NOMO-1 (cell line): ENCODE measurements at regions not wholly inside any gene's neighbourhood (a gene's known extent, or its start where the extent isn't known, plus 50 kb on each side); places are given as distances from the start of the nearest gene placed in this dataset.

Experiments
- DNase-seq, 2 experiments: peaks; one replicate each; lab custom pipeline; 2025; ENCODE audit not compliant: unreplicated experiment in 2 of 2; lab: John Stamatoyannopoulos, UW

GRCh38 chr7:68438811-68439210 is 1159.5 kb upstream of the AUTS2 start:
- DNase-seq: no peak

GRCh38 chr7:68439897-68440296 is 1158.4 kb upstream of the AUTS2 start:
- DNase-seq: no peak

- peak in 1 of 2 experiments; percentile 25 for DNase-seq
Measured at GRCh38 chr7:68440866-68441265, 1157.4 kb upstream of the AUTS2 start.

- no peak for DNase-seq
Measured at GRCh38 chr7:68441645-68442044, 1156.6 kb upstream of the AUTS2 start.

GRCh38 chr7:68442931-68443631 is 1155.2 kb upstream of the AUTS2 start:
- no peak for DNase-seq

GRCh38 chr7:68444042-68444441 is 1154.2 kb upstream of the AUTS2 start:
- DNase-seq: no peak

- no peak for DNase-seq
Measured at GRCh38 chr7:68444956-68445355, 1153.3 kb upstream of the AUTS2 start.

GRCh38 chr7:68446183-68446582 is 1152.1 kb upstream of the AUTS2 start:
- no peak for DNase-seq

GRCh38 chr7:68449099-68449498 is 1149.2 kb upstream of the AUTS2 start:
- no peak for DNase-seq

GRCh38 chr7:68449816-68450215 is 1148.5 kb upstream of the AUTS2 start:
- DNase-seq: no peak

- no peak for DNase-seq
Measured at GRCh38 chr7:68454931-68455330, 1143.3 kb upstream of the AUTS2 start.

GRCh38 chr7:68456469-68456868 is 1141.8 kb upstream of the AUTS2 start:
- no peak for DNase-seq

GRCh38 chr7:68457481-68457880 is 1140.8 kb upstream of the AUTS2 start:
- no peak for DNase-seq

- no peak for DNase-seq
Measured at GRCh38 chr7:68458010-68458908, 1140.0 kb upstream of the AUTS2 start.

GRCh38 chr7:68461430-68461829 is 1136.8 kb upstream of the AUTS2 start:
- no peak for DNase-seq

GRCh38 chr7:68470836-68471435 is 1127.3 kb upstream of the AUTS2 start:
- DNase-seq: no peak

GRCh38 chr7:68472688-68473087 is 1125.6 kb upstream of the AUTS2 start:
- no peak for DNase-seq

GRCh38 chr7:68474661-68475216 is 1123.5 kb upstream of the AUTS2 start:
- no peak for DNase-seq

GRCh38 chr7:68476966-68477365 is 1121.3 kb upstream of the AUTS2 start:
- DNase-seq: no peak

- no peak for DNase-seq
Measured at GRCh38 chr7:68478326-68478725, 1119.9 kb upstream of the AUTS2 start.

GRCh38 chr7:68482800-68483199 is 1115.5 kb upstream of the AUTS2 start:
- no peak for DNase-seq
